ENCODE measurements at regions not wholly inside any gene's neighbourhood (a gene's known extent, or its start where the extent isn't known, plus 50 kb on each side); places are given as distances from the start of the nearest gene placed in this dataset.

GRCh38 chr20:22687676-22688349 lies 103.4 kb upstream of the FOXA2 start (continued):
- TF ChIP-seq, protein P1, sequence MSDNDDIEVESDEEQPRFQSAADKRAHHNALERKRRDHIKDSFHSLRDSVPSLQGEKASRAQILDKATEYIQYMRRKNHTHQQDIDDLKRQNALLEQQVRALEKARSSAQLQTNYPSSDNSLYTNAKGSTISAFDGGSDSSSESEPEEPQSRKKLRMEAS (IDR thresholded peaks at IDR 0.05; ENCODE audit: low read depth, low read length) = no peak

DNA sequence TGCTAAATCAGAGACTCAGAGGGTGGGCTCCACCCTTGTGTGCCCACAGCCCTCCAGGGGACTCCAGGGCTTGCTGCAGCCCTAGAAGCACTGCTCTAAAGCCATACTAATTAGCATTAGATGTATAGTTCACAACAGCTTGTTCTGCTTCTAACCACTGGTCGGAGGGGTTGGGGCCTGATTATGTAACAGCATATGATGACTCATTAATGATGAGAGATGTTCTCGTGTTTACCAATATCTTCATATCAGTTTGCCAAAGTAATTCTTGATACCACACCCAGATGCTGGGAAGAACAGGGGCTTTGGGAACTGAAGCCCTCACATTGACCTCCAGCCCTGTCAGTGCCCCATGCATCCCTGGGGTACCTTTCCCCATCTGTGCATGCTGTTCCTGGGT lies 104.1 kb upstream of the FOXA2 start:
- no peak overlapping the region for H3K4me3 ChIP-seq
- CTCF ChIA-PET = interaction anchor here (0.8 to 6.3 kb wide), 2 partner anchors 14 to 349 kb away, joined by 3 to 41 read pairs; no protein-coding TSS in a partner anchor
- no TSS peak for BruUV-seq (replicated peaks)
- H3K27me3 ChIP-seq (replicated peaks in 1 of 2; ENCODE audit: control insufficient read depth in 2 of 2, insufficient read depth in 2 of 2, low read length in 1 of 2) = no peaks in the 10 kb centered on the region
- H3K9me3 ChIP-seq (replicated peaks; ENCODE audit: control insufficient read depth, insufficient read depth, low read length) = no peaks in the 10 kb centered on the region
- intact Hi-C loops (cut with micrococcal nuclease; ENCODE audit: unreplicated experiment) (no loop called here), in situ Hi-C loops (cut with MboI) (loop anchor here (5.0 kb wide), 1 partner anchor 351 kb away; no protein-coding TSS in a partner anchor)
- TF ChIP-seq ETV6 (conservative IDR thresholded peaks at IDR 0.05 in 1 of 2, IDR thresholded peaks at IDR 0.05 in 1 of 2; ENCODE audit: borderline replicate concordance in 1 of 2, low read depth in 1 of 2) (no peak), CBFB (IDR thresholded peaks at IDR 0.05; ENCODE audit: low read depth) (no peak), NR2C1 (IDR thresholded peaks at IDR 0.05) (no peak), SP1 (IDR thresholded peaks at IDR 0.05; ENCODE audit: low read depth, low read length) (no peak), NFYB (IDR thresholded peaks at IDR 0.05; ENCODE audit: insufficient read depth, low read depth, low read length) (no peak), BHLHE40 (IDR thresholded peaks at IDR 0.05; ENCODE audit: borderline replicate concordance in 1 of 2, low read depth in 2 of 2, low read length in 1 of 2) (no peak), CHD4 (IDR thresholded peaks at IDR 0.05) (no peak), GABPA (IDR thresholded peaks at IDR 0.05; ENCODE audit: low read depth) (no peak), CEBPB (IDR thresholded peaks at IDR 0.05; ENCODE audit: borderline replicate concordance in 1 of 2, low read depth in 2 of 2, low read length in 2 of 2) (no peak), TBL1XR1 (IDR thresholded peaks at IDR 0.05; ENCODE audit: low read depth, low read length) (no peak), PAX5 (IDR thresholded peaks at IDR 0.05; ENCODE audit: borderline replicate concordance, low read depth, low read length) (no peak), ZBTB40 (IDR thresholded peaks at IDR 0.05; ENCODE audit: borderline replicate concordance) (no peak), SIN3A (IDR thresholded peaks at IDR 0.05; ENCODE audit: low read depth, low read length) (no peak)
- TF ChIP-seq, protein P1 (IDR thresholded peaks at IDR 0.05; ENCODE audit: low read depth, low read length) = no peak
- no peak for ATAC-seq
- SMC1A ChIA-PET (ENCODE audit: uncharacterized antibody, unreplicated experiment) = interaction anchor here (0.8 kb wide), 1 partner anchor 350 kb away, joined by 3 read pairs; no protein-coding TSS in a partner anchor
- no peaks in the 10 kb centered on the region for H3K79me2 ChIP-seq (ENCODE audit: control insufficient read depth, insufficient read depth, low read length)
- DNase-seq (ENCODE audit: low read depth, low spot score) = no peak
- H3K36me3 ChIP-seq (ENCODE audit: control insufficient read depth in 2 of 2, insufficient read depth in 2 of 2, low read length in 1 of 2) = no peaks in the 10 kb centered on the region
- H3K4me2 ChIP-seq (ENCODE audit: control insufficient read depth, insufficient read depth) = no peak overlapping the region
- no peak overlapping the region for H3K9ac ChIP-seq (ENCODE audit: control insufficient read depth, insufficient read depth, low read length)
- no peak overlapping the region for H3K27ac ChIP-seq (ENCODE audit: control insufficient read depth, insufficient read depth)
- WGBS (ENCODE audit: insufficient coverage, insufficient replicate concordance, low lambda C conversion rate, missing lambda C conversion rate) = 0% methylated on average over 2 of the region's 2 CpGs
- H4K20me1 ChIP-seq (ENCODE audit: control insufficient read depth, insufficient read depth) = no peaks in the 10 kb centered on the region
- FAIRE-seq = no peak
- POLR2A ChIA-PET = no interaction called here
- RAD21 ChIA-PET (ENCODE audit: unreplicated experiment) = interaction anchor here (1.3 kb wide), 1 partner anchor 546 kb away, joined by 5 read pairs; no protein-coding TSS in a partner anchor
- H2AFZ ChIP-seq (ENCODE audit: control insufficient read depth, low read depth, low read length) = no peak overlapping the region
- no peaks in the 10 kb centered on the region for H3K4me1 ChIP-seq (ENCODE audit: control insufficient read depth, insufficient read depth, low read length)

Measured in GM12878 (cell line).